ENCODE measurements at regions not wholly inside any gene's neighbourhood (a gene's known extent, or its start where the extent isn't known, plus 50 kb on each side); places are given as distances from the start of the nearest gene placed in this dataset.

DNA sequence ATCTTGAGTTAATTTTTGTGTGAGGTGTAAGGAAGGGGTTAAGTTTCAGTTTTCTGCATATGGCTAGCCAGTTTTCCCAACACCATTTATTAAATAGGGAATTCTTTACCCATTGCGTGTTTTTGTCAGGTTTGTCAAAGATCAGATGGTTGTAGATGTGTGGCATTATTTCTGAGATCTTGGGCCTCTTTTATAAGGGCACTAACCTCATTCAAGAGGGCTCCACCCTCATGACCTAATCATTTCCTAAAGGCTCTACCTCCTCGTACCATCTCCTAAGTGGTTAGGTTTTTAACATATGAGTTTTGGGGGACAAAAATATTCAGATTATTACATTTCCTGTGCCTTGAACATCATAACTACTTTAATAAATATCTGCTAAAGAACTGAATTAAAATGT is 510.9 kb downstream of the UTRN start:
- TF ChIP-seq, protein P1, sequence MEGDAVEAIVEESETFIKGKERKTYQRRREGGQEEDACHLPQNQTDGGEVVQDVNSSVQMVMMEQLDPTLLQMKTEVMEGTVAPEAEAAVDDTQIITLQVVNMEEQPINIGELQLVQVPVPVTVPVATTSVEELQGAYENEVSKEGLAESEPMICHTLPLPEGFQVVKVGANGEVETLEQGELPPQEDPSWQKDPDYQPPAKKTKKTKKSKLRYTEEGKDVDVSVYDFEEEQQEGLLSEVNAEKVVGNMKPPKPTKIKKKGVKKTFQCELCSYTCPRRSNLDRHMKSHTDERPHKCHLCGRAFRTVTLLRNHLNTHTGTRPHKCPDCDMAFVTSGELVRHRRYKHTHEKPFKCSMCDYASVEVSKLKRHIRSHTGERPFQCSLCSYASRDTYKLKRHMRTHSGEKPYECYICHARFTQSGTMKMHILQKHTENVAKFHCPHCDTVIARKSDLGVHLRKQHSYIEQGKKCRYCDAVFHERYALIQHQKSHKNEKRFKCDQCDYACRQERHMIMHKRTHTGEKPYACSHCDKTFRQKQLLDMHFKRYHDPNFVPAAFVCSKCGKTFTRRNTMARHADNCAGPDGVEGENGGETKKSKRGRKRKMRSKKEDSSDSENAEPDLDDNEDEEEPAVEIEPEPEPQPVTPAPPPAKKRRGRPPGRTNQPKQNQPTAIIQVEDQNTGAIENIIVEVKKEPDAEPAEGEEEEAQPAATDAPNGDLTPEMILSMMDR (IDR thresholded peaks at IDR 0.05; ENCODE audit: borderline replicate concordance, insufficient read depth, low read depth, low read length), result no peak
- no peak overlapping the region for H3K4me3 ChIP-seq (ENCODE audit: low read depth, low read length)

GRCh38 chr6:144797881-144798589 is 512.9 kb downstream of the UTRN start:
- TF ChIP-seq, protein P1 (IDR thresholded peaks at IDR 0.05; ENCODE audit: borderline replicate concordance, insufficient read depth, low read depth, low read length), result no peak
- H3K4me3 ChIP-seq (ENCODE audit: low read depth, low read length), result no peak overlapping the region

DNA sequence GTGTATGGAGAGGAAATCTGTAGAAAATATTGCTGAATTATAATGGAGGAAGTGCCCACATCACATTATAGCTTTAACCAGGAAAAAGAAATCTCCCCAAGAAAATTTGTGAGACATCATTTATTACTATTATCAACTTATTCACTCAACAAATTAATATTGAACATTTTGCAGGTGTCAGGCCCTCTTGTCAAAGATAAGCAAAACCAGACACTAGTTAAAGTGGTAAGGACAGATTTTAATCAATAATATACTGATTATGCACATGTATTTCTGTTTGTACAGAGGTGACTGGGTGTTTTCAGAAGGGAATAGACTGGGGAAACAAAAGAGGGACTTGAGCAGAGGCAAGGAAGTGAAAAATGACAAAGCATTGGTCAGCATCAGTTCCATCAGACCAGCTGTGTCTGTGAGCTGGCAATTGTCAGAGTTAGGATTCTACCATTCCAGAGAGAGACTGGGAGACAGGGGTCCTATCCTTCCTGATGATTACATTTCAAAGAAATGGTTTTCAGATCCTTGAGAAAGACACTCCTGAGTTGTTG is 519.2 kb downstream of the UTRN start:
- TF ChIP-seq, protein P1 (IDR thresholded peaks at IDR 0.05; ENCODE audit: borderline replicate concordance, insufficient read depth, low read depth, low read length), result no peak
- no peak overlapping the region for H3K4me3 ChIP-seq (ENCODE audit: low read depth, low read length)

DNA sequence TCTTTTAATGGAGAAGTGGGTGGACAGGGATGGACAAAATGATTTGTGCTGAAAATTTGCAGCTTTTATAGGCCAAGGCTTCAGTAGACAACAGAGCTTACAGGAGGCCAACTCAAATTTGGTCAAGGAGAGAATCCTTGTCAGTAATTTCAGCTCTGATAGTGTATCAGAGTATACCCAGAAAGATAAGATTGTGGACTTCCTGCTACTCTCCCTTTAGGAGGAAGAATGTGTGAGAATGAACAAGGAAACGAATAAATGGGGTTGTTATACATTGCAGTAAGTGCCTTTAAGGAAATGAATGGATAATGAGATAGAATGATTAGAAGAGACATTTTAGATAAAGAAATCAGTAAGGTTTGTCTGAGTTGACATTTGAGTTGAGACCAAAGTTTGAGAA is 519.9 kb downstream of the UTRN start:
- TF ChIP-seq, protein P1 (IDR thresholded peaks at IDR 0.05; ENCODE audit: borderline replicate concordance, insufficient read depth, low read depth, low read length), result no peak

DNA sequence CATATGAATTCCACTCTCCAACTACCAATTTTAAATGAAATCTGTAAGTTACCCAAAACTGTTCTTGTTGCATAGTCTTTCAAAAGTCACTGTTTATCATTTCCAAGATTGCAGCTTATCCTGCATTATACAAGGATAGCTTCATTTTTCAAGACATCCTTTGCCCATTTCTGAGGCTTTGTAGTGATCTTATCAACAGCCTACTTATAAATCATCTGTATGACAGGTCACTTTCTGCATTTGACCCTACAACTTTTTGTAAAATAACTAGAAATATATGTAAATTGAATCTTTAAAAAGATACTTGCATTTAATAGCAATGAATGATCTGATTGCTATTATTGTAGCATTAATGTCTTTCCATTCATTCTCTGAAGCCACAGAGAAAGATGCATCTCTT is 521.1 kb downstream of the UTRN start:
- no peak overlapping the region for H3K4me3 ChIP-seq (ENCODE audit: low read depth, low read length)
- TF ChIP-seq, protein P1 (IDR thresholded peaks at IDR 0.05; ENCODE audit: borderline replicate concordance, insufficient read depth, low read depth, low read length), result no peak

More for the DNA sequence above, 519.9 kb downstream of the UTRN start:
- no peak overlapping the region for H3K4me3 ChIP-seq (ENCODE audit: low read depth, low read length)

- H3K4me3 ChIP-seq (ENCODE audit: low read depth, low read length), result no peak overlapping the region
- TF ChIP-seq, protein P1 (IDR thresholded peaks at IDR 0.05; ENCODE audit: borderline replicate concordance, insufficient read depth, low read depth, low read length), result no peak
Measured at GRCh38 chr6:144809120-144809519, 524.0 kb downstream of the UTRN start.

GRCh38 chr6:144809969-144810368 is 524.8 kb downstream of the UTRN start:
- no peak overlapping the region for H3K4me3 ChIP-seq (ENCODE audit: low read depth, low read length)
- TF ChIP-seq, protein P1 (IDR thresholded peaks at IDR 0.05; ENCODE audit: borderline replicate concordance, insufficient read depth, low read depth, low read length), result no peak
